ENCODE measurements at regions not wholly inside any gene's neighbourhood (a gene's known extent, or its start where the extent isn't known, plus 50 kb on each side); places are given as distances from the start of the nearest gene placed in this dataset.

GRCh38 chr1:2966449-2967328, 54.6 kb upstream of the ACTRT2 start:
- no peak for TF ChIP-seq CTCF (IDR thresholded peaks at IDR 0.05)
- Histone ChIP-seq H3K4me1 (no peaks in the 10 kb centered on the region), H3K36me3 (ENCODE audit: control insufficient read depth, insufficient read depth, low read length) (no peaks in the 10 kb centered on the region), H3K4me2 (ENCODE audit: low read length) (no peak overlapping the region), H3K4me3 (ENCODE audit: low read depth, low read length) (no peak overlapping the region), H3K27me3 (ENCODE audit: control insufficient read depth, insufficient read depth, low read length) (no peaks in the 10 kb centered on the region), H2AFZ (no peak overlapping the region), H3K9me3 (ENCODE audit: control insufficient read depth, low read length) (no peaks in the 10 kb centered on the region), H3K9ac (no peak overlapping the region), H3K79me2 (no peaks in the 10 kb centered on the region), H3K27ac (no peak overlapping the region)

DNA sequence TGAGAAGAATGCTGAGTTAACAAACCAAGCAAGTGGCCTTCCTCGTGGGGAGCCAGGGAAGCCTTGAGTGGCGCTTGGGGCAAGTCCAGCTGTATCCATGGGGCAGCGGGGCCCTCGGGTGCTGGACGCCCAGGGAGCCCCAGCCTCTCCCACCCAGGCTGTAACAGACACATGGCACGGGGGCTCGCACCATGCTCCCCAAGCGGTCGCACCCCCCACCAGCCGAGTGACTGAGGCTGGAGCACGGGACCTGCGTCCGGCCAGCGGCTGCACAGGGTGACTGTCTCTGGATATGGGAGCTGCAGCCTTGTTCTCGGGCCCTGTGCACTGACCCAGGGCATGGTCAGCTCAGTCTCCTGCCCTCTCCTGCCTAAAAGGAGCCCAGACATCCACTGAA, 53.9 kb upstream of the ACTRT2 start:
- Histone ChIP-seq H3K4me3 (ENCODE audit: low read depth, low read length) (no peak overlapping the region), H2AFZ (no peak overlapping the region), H3K27ac (no peak overlapping the region), H3K36me3 (ENCODE audit: control insufficient read depth, insufficient read depth, low read length) (no peaks in the 10 kb centered on the region), H3K4me2 (ENCODE audit: low read length) (no peak overlapping the region), H3K79me2 (no peaks in the 10 kb centered on the region), H3K27me3 (ENCODE audit: control insufficient read depth, insufficient read depth, low read length) (no peaks in the 10 kb centered on the region), H3K9me3 (ENCODE audit: control insufficient read depth, low read length) (no peaks in the 10 kb centered on the region), H3K9ac (no peak overlapping the region), H3K4me1 (no peaks in the 10 kb centered on the region)
- no peak for TF ChIP-seq CTCF (IDR thresholded peaks at IDR 0.05)

DNA sequence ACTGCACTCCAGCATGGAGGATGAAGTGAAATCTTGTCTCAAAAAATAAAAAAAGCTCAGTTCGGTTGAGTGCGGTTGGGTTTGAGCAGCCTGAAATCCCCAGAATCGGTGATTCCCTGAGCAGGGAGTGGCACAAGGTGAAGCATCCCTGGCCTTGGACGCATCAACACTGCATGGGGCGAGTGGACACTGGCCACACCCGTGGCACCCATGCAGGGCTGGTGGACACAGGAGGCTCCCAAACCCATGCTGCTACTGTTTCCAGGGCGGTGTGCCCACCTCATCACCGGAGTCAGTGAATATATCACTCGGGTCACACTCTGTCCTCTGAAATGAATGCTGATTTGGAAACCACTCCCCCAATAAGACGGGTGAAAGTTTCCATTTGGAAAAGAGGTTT, 53.4 kb upstream of the ACTRT2 start:
- H3K4me2 ChIP-seq (ENCODE audit: low read length): no peak overlapping the region
- H3K9me3 ChIP-seq (ENCODE audit: control insufficient read depth, low read length): no peaks in the 10 kb centered on the region
- H3K4me3 ChIP-seq (ENCODE audit: low read depth, low read length): no peak overlapping the region
- H2AFZ ChIP-seq: no peak overlapping the region
- TF ChIP-seq CTCF (IDR thresholded peaks at IDR 0.05): no peak
- H3K9ac ChIP-seq: no peak overlapping the region
- H3K27me3 ChIP-seq (ENCODE audit: control insufficient read depth, insufficient read depth, low read length): no peaks in the 10 kb centered on the region
- no peaks in the 10 kb centered on the region for H3K36me3 ChIP-seq (ENCODE audit: control insufficient read depth, insufficient read depth, low read length)
- no peaks in the 10 kb centered on the region for H3K79me2 ChIP-seq
- no peak overlapping the region for H3K27ac ChIP-seq
- H3K4me1 ChIP-seq: no peaks in the 10 kb centered on the region

GRCh38 chr1:2968471-2968881, 52.8 kb upstream of the ACTRT2 start:
- Histone ChIP-seq H3K27ac (no peak overlapping the region), H3K9ac (no peak overlapping the region), H3K79me2 (no peaks in the 10 kb centered on the region)

More at GRCh38 chr1:2968471-2968881, 52.8 kb upstream of the ACTRT2 start:
- no peaks in the 10 kb centered on the region for H3K4me1 ChIP-seq
- no peaks in the 10 kb centered on the region for H3K27me3 ChIP-seq (ENCODE audit: control insufficient read depth, insufficient read depth, low read length)
- no peak overlapping the region for H2AFZ ChIP-seq
- H3K4me3 ChIP-seq (ENCODE audit: low read depth, low read length): no peak overlapping the region
- H3K4me2 ChIP-seq (ENCODE audit: low read length): no peak overlapping the region
- H3K9me3 ChIP-seq (ENCODE audit: control insufficient read depth, low read length): no peaks in the 10 kb centered on the region
- H3K36me3 ChIP-seq (ENCODE audit: control insufficient read depth, insufficient read depth, low read length): no peaks in the 10 kb centered on the region
- no peak for TF ChIP-seq CTCF (IDR thresholded peaks at IDR 0.05)
